Tibial nerve (tissue), 4 donors: ENCODE measurements at regions not wholly inside any gene's neighbourhood (a gene's known extent, or its start where the extent isn't known, plus 50 kb on each side); places are given as distances from the start of the nearest gene placed in this dataset.

ENCODE experiments used
- DNase-seq, 2 donors: peaks; one replicate each; pipeline ENCODE4 v3.0.0-alpha.2; 2019; ENCODE audit warnings: low spot score in 2 of 2
- H3K27ac ChIP-seq, 4 donors: fragments of 200-600 bp; sonication (generic) in 3 of 4; one replicate each; pipeline ENCODE4 v1.5.1; 2017 to 2019; ENCODE audit warnings: mild to moderate bottlenecking in 1 of 4
- H3K27me3 ChIP-seq, 2 donors: fragments of 200-600 bp; sonication (generic) in 1 of 2; one replicate each; pipeline versions ENCODE4 v1.5.1 to v1.6.0; 2017 to 2019
- H3K36me3 ChIP-seq, 3 donors: fragments of 200-600 bp; sonication (generic); one replicate each; pipeline ENCODE4 v1.5.1; 2018 to 2019
- H3K4me1 ChIP-seq, 4 donors: fragments of 200-600 bp; sonication (generic) in 3 of 4; one replicate each; pipeline ENCODE4 v1.5.1; 2017 to 2019
- H3K4me3 ChIP-seq, 4 donors: fragments of 200-600 bp; sonication (generic) in 3 of 4; one replicate each; pipeline ENCODE4 v1.5.1; 2017 to 2019; ENCODE audit warnings: mild to moderate bottlenecking in 1 of 4, moderate library complexity in 1 of 4
- H3K9me3 ChIP-seq, 4 donors: fragments of 200-600 bp; sonication (generic) in 3 of 4; one replicate each; pipeline ENCODE4 v1.5.1; 2017 to 2019
- EP300 ChIP-seq, 2 donors: sonication (generic); formaldehyde crosslinking; IDR thresholded peaks; one replicate each; pipeline ENCODE4 v1.6.1; 2017; ENCODE audit warnings: antibody characterized with exemption in 2 of 2, mild to moderate bottlenecking in 1 of 2
- POLR2A ChIP-seq, 2 donors: fragments of 450-650 bp; IDR thresholded peaks; one replicate each; pipeline ENCODE4 v1.6.1; 2017; ENCODE audit warnings: antibody characterized with exemption in 2 of 2, mild to moderate bottlenecking in 2 of 2, moderate library complexity in 2 of 2
- WGBS, 2 donors: methylation state at CpG; one replicate each; pipeline ENCODE4 v1.1.5; 2018; 5-methylcytosine and 5-hydroxymethylcytosine counted together
- TF ChIP-seq, protein P1 (sequence below), 5 experiments: fragments of 200-600 bp in 3 of 5; fragments of 450-650 bp in 2 of 5; sonication (generic) in 3 of 5; IDR thresholded peaks; one replicate each; pipeline ENCODE4 v1.5.1; 2016 to 2019; ENCODE audit warnings: antibody characterized with exemption in 5 of 5, mild to moderate bottlenecking in 3 of 5, moderate library complexity in 2 of 5

DNA sequence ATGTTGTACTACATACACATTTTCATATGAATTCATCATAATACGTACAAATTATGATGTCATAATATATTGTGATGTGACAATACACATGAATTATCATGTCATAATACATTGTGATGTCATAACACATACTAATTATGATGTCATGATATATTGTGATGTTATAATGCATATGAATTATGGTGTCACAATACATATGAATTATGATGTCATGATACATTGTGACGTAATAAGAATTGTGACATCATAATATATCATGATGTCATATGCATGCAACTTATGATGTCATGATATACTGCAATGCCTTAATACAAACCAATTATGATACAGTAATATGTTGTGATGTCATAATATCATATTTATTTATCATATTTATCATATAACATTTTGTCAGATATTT is 2074.3 kb downstream of the TP53TG3F start:
- peaks cover 0 to 24% (median 0%) of the 10 kb centered on the region in 4 donors for H3K9me3 ChIP-seq
- no peaks in the 10 kb centered on the region for H3K4me1 ChIP-seq
- DNase-seq = no peak
- no peaks in the 10 kb centered on the region for H3K27me3 ChIP-seq
- no peak overlapping the region for H3K4me3 ChIP-seq
- H3K27ac ChIP-seq = no peak overlapping the region
- no peaks in the 10 kb centered on the region for H3K36me3 ChIP-seq
- WGBS, 2 donors = 61 to 81% methylated on average over 2 of the region's 2 CpGs
- TF ChIP-seq POLR2A (IDR thresholded peaks at IDR 0.05) = no peak
- TF ChIP-seq EP300 (IDR thresholded peaks at IDR 0.05) = no peak
- TF ChIP-seq, protein P1, sequence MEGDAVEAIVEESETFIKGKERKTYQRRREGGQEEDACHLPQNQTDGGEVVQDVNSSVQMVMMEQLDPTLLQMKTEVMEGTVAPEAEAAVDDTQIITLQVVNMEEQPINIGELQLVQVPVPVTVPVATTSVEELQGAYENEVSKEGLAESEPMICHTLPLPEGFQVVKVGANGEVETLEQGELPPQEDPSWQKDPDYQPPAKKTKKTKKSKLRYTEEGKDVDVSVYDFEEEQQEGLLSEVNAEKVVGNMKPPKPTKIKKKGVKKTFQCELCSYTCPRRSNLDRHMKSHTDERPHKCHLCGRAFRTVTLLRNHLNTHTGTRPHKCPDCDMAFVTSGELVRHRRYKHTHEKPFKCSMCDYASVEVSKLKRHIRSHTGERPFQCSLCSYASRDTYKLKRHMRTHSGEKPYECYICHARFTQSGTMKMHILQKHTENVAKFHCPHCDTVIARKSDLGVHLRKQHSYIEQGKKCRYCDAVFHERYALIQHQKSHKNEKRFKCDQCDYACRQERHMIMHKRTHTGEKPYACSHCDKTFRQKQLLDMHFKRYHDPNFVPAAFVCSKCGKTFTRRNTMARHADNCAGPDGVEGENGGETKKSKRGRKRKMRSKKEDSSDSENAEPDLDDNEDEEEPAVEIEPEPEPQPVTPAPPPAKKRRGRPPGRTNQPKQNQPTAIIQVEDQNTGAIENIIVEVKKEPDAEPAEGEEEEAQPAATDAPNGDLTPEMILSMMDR (IDR thresholded peaks at IDR 0.05) = no peak

DNA sequence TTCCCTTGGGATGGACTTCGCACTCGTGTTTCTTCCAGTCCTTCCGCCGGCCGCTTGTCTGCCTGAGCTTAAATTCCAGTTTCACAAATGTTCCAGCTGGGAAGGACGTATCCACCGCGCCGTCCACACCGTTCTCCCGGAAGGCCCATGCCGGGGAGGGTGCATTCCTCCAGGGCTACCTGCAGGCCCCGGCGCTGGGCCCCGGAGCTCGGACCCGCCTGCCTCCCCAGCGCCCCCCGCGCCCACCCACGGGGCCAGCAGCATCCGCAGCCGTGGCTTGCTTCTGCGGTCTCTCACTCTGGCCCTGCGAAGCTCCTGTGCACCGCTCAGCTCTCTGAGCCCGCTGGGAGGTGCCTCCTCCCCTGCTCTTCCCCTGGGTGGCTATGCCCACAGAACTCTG is 2084.1 kb downstream of the TP53TG3F start:
- Histone ChIP-seq H3K36me3 (no peaks in the 10 kb centered on the region), H3K4me1 (no peaks in the 10 kb centered on the region), H3K9me3 (peaks cover 0 to 10% (median 0%) of the 10 kb centered on the region in 4 donors), H3K4me3 (no peak overlapping the region), H3K27me3 (no peaks in the 10 kb centered on the region), H3K27ac (no peak overlapping the region)
- no peak for DNase-seq
- no peak for TF ChIP-seq EP300 (IDR thresholded peaks at IDR 0.05)
- TF ChIP-seq, protein P1 (IDR thresholded peaks at IDR 0.05) = no peak
- TF ChIP-seq POLR2A (IDR thresholded peaks at IDR 0.05) = no peak
- WGBS, 2 donors = 82 to 83% methylated on average over 17 to 27 of the region's 27 CpGs

DNA sequence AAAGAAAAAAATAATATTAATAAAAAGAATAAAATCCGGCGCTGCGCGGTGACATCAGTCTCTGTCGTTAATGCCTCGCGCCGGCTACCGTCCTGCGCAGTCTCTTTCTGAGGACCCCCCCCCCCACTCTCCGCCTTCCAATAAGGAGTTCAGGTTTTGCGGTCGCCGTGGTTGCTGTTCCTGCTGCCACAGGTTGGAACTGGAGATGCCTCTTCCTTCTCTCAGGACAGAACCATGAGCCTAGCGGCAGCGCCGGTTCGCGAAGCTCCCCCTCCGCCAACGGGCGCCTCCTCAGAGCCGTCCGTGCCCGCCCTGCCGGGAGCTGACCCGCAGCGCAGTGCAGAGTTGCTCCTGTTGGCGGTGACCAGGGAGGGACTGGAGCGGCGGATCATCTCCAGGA is 2093.4 kb downstream of the TP53TG3F start:
- Histone ChIP-seq H3K36me3 (no peaks in the 10 kb centered on the region), H3K9me3 (peaks cover 0 to 18% (median 0%) of the 10 kb centered on the region in 4 donors), H3K27me3 (no peaks in the 10 kb centered on the region), H3K27ac (no peak overlapping the region), H3K4me1 (no peaks in the 10 kb centered on the region), H3K4me3 (no peak overlapping the region)
- WGBS, 2 donors = 64 to 66% methylated on average over 23 to 31 of the region's 31 CpGs
- no peak for DNase-seq
- TF ChIP-seq, protein P1 (IDR thresholded peaks at IDR 0.05) = no peak
- TF ChIP-seq EP300 (IDR thresholded peaks at IDR 0.05) (no peak), POLR2A (IDR thresholded peaks at IDR 0.05) (no peak)

DNA sequence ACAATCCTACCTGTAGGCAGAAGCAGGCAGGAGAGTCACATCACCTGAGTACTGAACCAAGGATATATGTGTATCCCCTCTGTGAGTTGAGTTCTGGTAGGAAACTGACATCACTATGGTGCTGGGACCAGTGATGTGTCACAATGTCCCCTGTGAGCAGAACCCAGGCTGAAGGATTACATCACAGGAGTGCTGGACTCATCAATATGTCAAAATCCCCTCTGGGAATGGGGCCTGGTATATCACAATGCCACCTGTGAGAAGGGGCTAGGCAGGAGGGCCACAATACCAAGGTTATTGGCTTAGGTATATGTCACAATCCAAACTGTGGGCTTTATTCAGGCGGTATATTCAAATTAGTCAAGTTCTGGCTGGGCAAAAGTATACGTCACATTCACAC is 2098.3 kb downstream of the TP53TG3F start:
- Histone ChIP-seq H3K27ac (no peak overlapping the region), H3K27me3 (no peaks in the 10 kb centered on the region), H3K9me3 (peaks cover 0 to 9% (median 0%) of the 10 kb centered on the region in 4 donors), H3K4me1 (no peaks in the 10 kb centered on the region), H3K36me3 (no peaks in the 10 kb centered on the region), H3K4me3 (no peak overlapping the region)
- no peak for DNase-seq
- WGBS, 2 donors = 66 to 75% methylated on average over 2 of the region's 2 CpGs
- TF ChIP-seq, protein P1 (IDR thresholded peaks at IDR 0.05) = no peak
- no peak for TF ChIP-seq EP300 (IDR thresholded peaks at IDR 0.05)
- no peak for TF ChIP-seq POLR2A (IDR thresholded peaks at IDR 0.05)

DNA sequence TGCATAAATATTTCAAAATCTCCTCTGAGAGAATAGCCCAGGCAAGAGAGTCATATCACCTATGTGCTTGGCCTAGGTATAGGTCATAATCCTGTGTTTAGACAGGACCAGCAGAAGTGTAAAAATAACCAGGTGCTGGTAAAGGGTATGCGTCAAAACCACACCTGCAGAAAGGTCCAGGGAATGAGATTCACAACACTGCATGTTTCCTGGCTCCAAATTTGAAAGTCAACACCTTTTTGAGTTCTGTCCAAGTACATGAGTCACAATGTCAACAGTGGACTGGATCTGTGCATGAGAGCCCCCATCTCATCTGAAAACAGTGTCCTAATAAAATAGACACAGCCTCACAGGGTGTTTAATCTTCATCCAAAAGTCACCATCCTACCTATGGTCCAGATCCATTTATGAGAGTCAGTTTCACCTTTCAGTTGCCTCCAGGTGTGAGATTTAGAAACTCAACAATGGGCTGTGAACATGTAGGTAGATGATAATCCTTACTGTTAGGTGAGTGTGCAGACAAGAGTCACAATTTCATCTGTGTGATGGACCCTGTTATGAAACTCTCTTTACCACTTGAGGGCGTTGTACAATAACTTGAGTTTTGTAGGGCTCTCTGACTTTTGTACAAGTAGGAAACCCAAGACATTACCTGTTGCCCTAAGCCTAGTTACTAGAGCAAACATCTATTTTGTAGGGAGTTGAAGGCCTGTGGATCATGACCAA is 2100.7 kb downstream of the TP53TG3F start:
- Histone ChIP-seq H3K4me1 (no peaks in the 10 kb centered on the region), H3K27me3 (no peaks in the 10 kb centered on the region), H3K27ac (no peak overlapping the region), H3K9me3 (peaks cover 0 to 8% (median 0%) of the 10 kb centered on the region in 4 donors), H3K4me3 (no peak overlapping the region), H3K36me3 (no peaks in the 10 kb centered on the region)
- DNase-seq = no peak
- no peak for TF ChIP-seq EP300 (IDR thresholded peaks at IDR 0.05)
- TF ChIP-seq, protein P1 (IDR thresholded peaks at IDR 0.05) = no peak
- TF ChIP-seq POLR2A (IDR thresholded peaks at IDR 0.05) = no peak
- WGBS, 2 donors = 62 to 75% methylated on average over 2 of the region's 2 CpGs
